ENCODE measurements at regions not wholly inside any gene's neighbourhood (a gene's known extent, or its start where the extent isn't known, plus 50 kb on each side); places are given as distances from the start of the nearest gene placed in this dataset.
"Not testable (repeated sequence)": the region's sequence is repeated elsewhere in the genome, so short reads cannot be mapped to it uniquely, and the experiment has no call there.

- Histone ChIP-seq H3K36me3 (no peaks in the 10 kb centered on the region), H3K27ac (no peak overlapping the region), H3K27me3 (ENCODE audit: insufficient read depth, low read depth, severe bottlenecking) (no peaks in the 10 kb centered on the region), H3K4me3 (ENCODE audit: low read depth, low read length) (no peak overlapping the region), H3K9me3 (ENCODE audit: severe bottlenecking) (no peaks in the 10 kb centered on the region)
- DNase-seq, result no peak
- TF ChIP-seq CTCF (IDR thresholded peaks at IDR 0.05; ENCODE audit: low read depth, low read length), result no peak
Measured at GRCh38 chr9:101858026-101858425, 119.6 kb upstream of the GRIN3A start.

- H3K9me3 ChIP-seq (ENCODE audit: severe bottlenecking), result no peaks in the 10 kb centered on the region
- H3K27me3 ChIP-seq (ENCODE audit: insufficient read depth, low read depth, severe bottlenecking), result no peaks in the 10 kb centered on the region
- no peak overlapping the region for H3K4me3 ChIP-seq (ENCODE audit: low read depth, low read length)
- DNase-seq, result no peak
- no peak for TF ChIP-seq CTCF (IDR thresholded peaks at IDR 0.05; ENCODE audit: low read depth, low read length)
- no peaks in the 10 kb centered on the region for H3K36me3 ChIP-seq
- no peak overlapping the region for H3K27ac ChIP-seq
Measured at GRCh38 chr9:101849102-101849707, 110.8 kb upstream of the GRIN3A start.

GRCh38 chr9:101848485-101848919 lies 110.1 kb upstream of the GRIN3A start:
- no peaks in the 10 kb centered on the region for H3K27me3 ChIP-seq (ENCODE audit: insufficient read depth, low read depth, severe bottlenecking)
- DNase-seq, result no peak
- H3K27ac ChIP-seq, result no peak overlapping the region
- no peak for TF ChIP-seq CTCF (IDR thresholded peaks at IDR 0.05; ENCODE audit: low read depth, low read length)
- no peak overlapping the region for H3K4me3 ChIP-seq (ENCODE audit: low read depth, low read length)
- H3K36me3 ChIP-seq, result no peaks in the 10 kb centered on the region
- no peaks in the 10 kb centered on the region for H3K9me3 ChIP-seq (ENCODE audit: severe bottlenecking)

GRCh38 chr9:101846161-101846560 lies 107.7 kb upstream of the GRIN3A start:
- Histone ChIP-seq H3K4me3 (ENCODE audit: low read depth, low read length) (no peak overlapping the region), H3K9me3 (ENCODE audit: severe bottlenecking) (no peaks in the 10 kb centered on the region), H3K27ac (no peak overlapping the region), H3K36me3 (no peaks in the 10 kb centered on the region), H3K27me3 (ENCODE audit: insufficient read depth, low read depth, severe bottlenecking) (no peaks in the 10 kb centered on the region)
- TF ChIP-seq CTCF (IDR thresholded peaks at IDR 0.05; ENCODE audit: low read depth, low read length), result no peak
- no peak for DNase-seq

- Histone ChIP-seq H3K9me3 (ENCODE audit: severe bottlenecking) (no peaks in the 10 kb centered on the region), H3K27me3 (ENCODE audit: insufficient read depth, low read depth, severe bottlenecking) (no peaks in the 10 kb centered on the region), H3K27ac (no peak overlapping the region), H3K4me3 (ENCODE audit: low read depth, low read length) (no peak overlapping the region), H3K36me3 (no peaks in the 10 kb centered on the region)
- no peak for DNase-seq
- no peak for TF ChIP-seq CTCF (IDR thresholded peaks at IDR 0.05; ENCODE audit: low read depth, low read length)
Measured at GRCh38 chr9:101840694-101841188, 102.3 kb upstream of the GRIN3A start.

GRCh38 chr9:101838988-101839387 lies 100.5 kb upstream of the GRIN3A start:
- not testable (repeated sequence) for H3K27me3 ChIP-seq (ENCODE audit: insufficient read depth, low read depth, severe bottlenecking); H3K9me3 ChIP-seq (ENCODE audit: severe bottlenecking); H3K36me3 ChIP-seq; DNase-seq; H3K4me3 ChIP-seq (ENCODE audit: low read depth, low read length); H3K27ac ChIP-seq

All from WERI-Rb-1 (cell line).